Fibroblast of peridontal ligament (primary cell): ENCODE measurements at regions not wholly inside any gene's neighbourhood (a gene's known extent, or its start where the extent isn't known, plus 50 kb on each side); places are given as distances from the start of the nearest gene placed in this dataset.
A peak's percentile ranks its signal among the peaks of the same experiment; 100 is the strongest.

Experiments
- DNase-seq: peaks from one replicate; pipeline ENCODE4 v3.0.0-alpha.2; 2010; ENCODE audit errors: extremely low read depth

GRCh38 chr7:18408461-18408860, 87.1 kb upstream of the HDAC9 start:
- DNase-seq: peak; percentile 92

DNA sequence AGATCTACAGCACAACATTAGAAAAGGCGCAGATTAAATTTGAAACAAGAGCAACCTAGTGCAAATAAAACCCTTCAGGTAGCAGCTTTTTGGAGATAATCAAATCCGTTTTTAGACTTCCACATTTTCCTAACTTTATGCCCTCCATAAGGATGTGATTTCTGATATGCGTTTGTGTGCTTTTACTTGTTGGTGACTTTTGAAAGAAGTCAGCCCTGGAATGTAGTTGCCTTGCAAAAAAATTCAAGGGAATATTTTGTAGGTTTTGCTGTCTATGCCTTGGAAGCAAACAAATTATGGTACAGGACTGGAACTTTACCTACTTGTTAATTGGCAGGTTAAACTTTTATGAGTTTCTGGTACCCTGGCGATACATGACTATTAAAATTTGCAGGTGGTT, 86.7 kb upstream of the HDAC9 start:
- no peak for DNase-seq

GRCh38 chr7:18413447-18413846, 82.1 kb upstream of the HDAC9 start:
- DNase-seq: no peak

GRCh38 chr7:18414885-18415284, 80.7 kb upstream of the HDAC9 start:
- DNase-seq: no peak

DNA sequence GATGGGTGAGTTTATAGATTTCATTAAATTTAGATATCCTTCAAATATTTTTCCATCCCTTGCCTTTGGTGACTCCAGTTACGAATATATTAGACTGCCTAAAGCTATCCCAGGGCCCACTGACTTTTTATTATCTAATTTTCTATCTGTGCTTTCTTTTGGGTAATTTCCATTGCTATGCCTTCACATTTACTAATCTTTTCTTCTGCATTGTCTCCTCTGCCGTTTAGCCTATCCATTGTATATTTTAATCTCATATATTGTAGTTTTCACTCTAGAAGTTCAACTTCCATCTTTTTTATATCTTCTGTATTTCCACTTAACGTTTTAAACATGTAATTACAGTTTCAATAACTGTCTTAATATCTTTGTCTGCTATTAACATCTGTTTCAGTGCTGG, 78.6 kb upstream of the HDAC9 start:
- DNase-seq: no peak

- DNase-seq: no peak
Observed at GRCh38 chr7:18419456-18419855, 76.1 kb upstream of the HDAC9 start.

DNA sequence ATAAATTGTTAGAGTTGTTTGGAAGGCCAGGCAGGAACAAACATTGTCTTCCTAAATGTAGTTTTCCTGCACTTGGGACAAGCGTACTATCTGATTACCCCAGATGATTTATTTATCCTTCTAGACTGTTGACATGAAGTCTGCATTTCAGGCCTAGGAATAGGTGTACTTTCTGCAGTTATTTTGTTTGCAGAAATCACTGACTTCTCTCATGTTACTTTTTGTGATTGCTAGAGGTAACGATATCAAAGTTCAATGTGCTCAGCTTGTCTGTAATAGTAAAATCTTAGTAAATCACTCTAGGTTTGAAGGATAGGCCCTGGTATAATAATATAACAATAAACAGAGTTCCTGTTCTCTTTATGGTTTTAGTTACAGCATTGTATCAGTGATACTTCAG, 75.4 kb upstream of the HDAC9 start:
- no peak for DNase-seq

DNA sequence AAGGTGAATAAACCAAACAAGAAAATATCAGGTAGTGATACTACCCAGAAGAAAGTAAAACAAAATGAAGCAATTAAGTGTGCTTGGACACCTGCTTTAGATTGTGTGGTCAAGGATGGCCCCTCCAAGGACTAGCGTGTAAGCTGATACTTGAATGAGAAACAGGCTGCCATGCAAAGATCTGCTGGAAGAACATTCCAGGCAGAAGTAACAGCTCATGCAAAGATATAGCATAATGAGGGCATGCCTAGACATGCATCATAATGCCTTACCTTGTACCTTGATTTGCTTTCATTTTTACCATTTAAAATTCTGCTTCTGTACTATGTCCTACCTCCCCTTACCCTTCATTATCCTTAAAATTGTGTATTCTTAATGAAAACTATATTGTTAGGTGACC, 74.8 kb upstream of the HDAC9 start:
- DNase-seq: no peak

- no peak for DNase-seq
Observed at GRCh38 chr7:18421297-18422002, 74.1 kb upstream of the HDAC9 start.

DNA sequence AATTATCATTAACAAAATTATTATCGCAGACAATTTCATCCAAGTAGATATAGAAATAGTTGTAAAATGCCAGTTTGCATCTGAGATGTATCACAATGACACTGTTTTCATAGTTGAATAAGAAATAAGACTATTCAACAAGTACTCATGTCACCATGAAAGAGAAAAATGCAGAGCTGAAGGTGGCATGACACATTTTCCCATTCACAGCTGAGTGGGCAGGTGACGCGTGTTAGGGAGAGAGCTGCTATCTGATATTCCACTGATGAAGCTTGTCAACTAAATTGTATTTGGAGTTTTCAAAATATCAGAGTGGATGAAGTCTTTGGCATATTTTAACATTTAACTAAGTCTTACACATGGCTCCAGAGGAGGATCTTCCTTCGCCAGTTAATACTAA, 70.3 kb upstream of the HDAC9 start:
- DNase-seq: no peak

GRCh38 chr7:18425838-18426445, 69.6 kb upstream of the HDAC9 start:
- no peak for DNase-seq

GRCh38 chr7:18426564-18427226, 68.9 kb upstream of the HDAC9 start:
- DNase-seq: peak; percentile 38

DNA sequence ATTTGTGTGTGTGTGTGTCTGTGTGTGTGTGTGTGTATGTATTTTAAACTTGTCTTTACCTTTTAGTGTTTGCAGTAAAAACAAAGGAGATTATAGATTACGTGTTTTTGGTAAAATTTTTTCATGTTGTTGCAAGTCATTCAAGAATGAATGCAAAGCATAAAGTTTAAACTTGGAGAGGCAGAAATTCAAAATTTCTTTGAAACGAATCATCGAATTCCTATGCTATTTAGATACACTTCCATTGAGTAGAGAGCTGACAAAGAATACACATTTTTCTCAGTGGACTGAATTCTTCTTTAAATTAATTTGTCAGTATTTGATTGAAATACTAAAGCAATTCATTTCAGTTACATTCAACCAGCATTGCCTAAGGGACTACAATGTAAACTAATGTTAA, 66.0 kb upstream of the HDAC9 start:
- DNase-seq: peak; percentile 79

DNA sequence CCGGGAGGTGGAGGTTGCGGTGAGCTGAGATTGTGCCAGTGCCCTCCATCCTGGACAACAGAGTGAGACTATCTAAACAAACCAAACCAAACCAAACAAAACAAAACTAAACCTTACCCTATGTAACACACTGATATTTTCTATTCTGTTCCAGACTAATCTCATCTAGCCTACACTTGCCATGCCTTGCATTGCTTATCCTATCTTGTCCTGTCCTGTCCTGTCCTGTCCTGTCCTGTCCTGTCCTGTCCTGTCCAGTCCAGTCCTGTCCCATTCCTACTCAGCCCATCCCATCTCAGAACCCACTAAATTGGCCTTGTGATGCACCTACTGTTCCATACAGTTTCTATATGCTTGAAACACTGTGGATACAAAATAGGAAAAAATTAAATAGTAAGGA, 64.7 kb upstream of the HDAC9 start:
- DNase-seq: no peak

DNA sequence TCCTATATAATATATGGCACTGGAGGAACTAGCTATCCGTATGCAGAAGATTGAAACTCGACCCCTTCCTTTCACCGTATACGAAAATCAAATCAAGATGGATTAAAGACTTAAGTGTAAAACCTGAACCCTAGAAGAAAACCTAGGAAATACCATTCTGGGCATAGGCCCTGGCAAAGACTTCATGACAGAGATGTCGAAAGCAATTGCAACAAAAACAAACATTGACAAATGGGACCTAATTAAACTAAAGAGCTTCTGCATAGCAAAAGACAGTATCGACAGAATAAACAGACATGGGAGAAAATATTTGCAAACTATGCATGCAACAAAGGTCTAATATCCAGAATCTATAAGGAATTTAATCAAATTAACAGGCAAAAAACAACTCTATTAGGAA, 61.4 kb upstream of the HDAC9 start:
- DNase-seq: no peak

GRCh38 chr7:18437101-18437500, 58.4 kb upstream of the HDAC9 start:
- peak; percentile 42 for DNase-seq

GRCh38 chr7:18440934-18441333, 54.6 kb upstream of the HDAC9 start:
- no peak for DNase-seq

- DNase-seq: no peak
Observed at GRCh38 chr7:18444826-18445225, 50.7 kb upstream of the HDAC9 start.

DNA sequence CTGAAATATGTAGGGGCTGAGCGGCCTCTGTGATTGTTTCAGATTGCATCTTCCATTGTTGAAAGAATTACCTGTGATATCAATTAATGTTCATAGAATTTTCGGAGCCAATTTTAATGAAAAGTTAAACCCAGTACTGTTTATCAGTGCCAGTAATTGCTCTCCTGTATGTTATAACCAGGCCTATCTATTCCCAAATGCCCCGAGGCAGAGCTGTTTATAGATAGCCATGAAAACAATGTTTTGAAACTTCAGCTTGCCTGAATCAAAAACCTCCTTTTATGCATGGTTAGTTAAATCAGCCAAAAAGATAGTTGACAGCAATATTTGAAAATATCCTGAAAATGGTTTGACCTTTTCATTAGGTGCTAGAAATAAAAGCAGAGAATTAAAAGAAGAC, 50.1 kb upstream of the HDAC9 start:
- DNase-seq: no peak
